GM19025 (cell line): ENCODE measurements at regions not wholly inside any gene's neighbourhood (a gene's known extent, or its start where the extent isn't known, plus 50 kb on each side); places are given as distances from the start of the nearest gene placed in this dataset.
"Not testable (repeated sequence)": the region's sequence is repeated elsewhere in the genome, so short reads cannot be mapped to it uniquely, and the experiment has no call there.

Experiments used
- ATAC-seq: cut with Tn5 transposase; IDR thresholded peaks from one replicate; pipeline ENCODE4 v1.9.1; 2021; ENCODE audit warnings: mild to moderate bottlenecking, low read depth, moderate library complexity; ENCODE audit not compliant: unreplicated experiment

DNA sequence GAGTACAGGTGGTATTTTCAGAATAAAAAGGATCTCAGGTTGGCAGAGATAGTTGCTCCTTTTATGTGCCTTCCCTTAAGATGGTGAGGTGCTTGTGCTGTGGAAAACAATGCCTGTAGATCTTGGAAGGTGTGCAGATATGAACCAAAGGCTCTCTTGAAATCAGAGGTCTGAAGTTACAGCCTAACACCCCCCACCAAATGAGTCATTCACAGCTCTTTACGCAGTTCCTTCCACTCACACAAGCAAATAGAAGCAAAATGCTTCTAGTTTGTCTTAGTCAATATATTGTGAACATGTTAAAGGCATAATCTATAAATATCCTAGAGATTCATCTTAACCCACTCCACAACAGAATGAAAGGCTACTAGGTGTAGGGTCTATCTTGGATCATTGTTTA, 128.9 kb upstream of the NR5A2 start:
- no peak for ATAC-seq

DNA sequence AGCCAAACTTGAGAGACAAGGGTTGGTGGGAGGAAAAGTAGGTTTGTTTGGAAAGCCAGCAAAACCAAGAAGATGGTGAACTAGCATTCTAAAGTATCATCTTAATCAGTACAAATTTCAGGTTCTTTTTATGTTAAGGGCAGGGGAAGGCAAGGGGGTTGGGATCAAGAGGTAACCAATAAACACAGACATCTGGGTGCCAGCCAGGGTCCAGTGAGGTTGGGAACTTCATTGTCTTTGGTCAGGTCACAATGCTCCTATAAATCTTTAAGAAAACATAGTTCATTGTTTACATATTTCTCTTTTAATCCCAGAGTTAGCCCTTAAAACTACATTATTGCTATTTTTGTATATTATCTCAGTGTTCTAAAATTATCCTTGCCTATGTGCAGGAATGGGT, 126.2 kb upstream of the NR5A2 start:
- ATAC-seq: no peak

DNA sequence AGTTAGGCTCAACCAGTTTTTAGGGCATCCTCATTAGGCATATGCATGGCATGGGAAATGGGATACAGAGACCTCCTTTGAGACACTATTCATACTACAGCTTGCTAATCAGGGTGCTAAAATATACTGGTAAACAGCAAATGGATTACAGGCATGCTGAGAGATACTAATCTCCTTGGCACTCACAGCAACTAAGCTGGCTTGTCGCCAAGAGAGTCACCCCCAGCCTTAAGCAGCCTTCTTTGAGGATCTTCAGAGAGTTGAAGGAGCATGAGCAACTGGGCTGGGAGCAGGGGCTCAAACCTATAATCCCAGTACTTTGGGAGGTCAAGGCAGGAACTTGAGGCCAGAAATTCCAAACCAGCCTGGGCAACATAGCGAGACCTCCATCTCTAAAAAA, 120.1 kb upstream of the NR5A2 start:
- no peak for ATAC-seq

DNA sequence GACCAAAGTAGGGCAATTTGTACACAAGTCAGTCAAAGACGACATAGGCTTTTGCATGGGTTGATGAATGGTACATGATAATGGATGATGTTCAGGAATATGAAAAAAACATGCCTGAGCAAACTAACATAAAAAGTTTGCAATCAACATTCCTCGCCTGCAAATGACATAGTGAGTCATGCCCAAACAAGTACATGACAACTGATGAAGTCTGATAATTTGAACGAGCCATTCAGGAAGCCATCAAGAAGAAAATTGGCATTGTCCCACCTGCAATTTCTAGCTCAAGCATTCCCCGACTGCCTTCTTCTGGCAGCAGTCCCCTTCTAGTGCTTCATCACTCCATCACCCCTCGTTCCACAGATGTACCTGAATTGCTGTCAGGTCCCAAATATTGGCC, 118.4 kb upstream of the NR5A2 start:
- no peak for ATAC-seq

DNA sequence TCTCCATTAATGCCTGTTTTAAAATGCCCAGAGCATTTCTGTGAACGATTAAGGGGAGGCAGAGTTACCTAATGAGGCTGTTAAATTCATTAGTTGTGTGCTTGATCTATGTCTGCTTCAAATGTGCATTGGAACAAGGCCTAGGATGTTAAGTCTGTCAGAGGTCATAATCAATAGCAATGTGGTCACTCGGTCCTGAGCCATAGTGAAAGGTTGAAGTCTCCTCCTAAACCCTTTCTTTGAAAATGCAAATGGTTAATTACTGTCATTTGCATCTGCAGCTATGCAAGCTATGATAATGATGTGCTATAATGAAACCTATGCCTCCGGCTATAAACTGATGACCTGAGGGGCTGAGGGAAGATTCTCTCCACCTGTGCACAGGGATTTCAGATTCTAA, 114.2 kb upstream of the NR5A2 start:
- ATAC-seq: no peak

DNA sequence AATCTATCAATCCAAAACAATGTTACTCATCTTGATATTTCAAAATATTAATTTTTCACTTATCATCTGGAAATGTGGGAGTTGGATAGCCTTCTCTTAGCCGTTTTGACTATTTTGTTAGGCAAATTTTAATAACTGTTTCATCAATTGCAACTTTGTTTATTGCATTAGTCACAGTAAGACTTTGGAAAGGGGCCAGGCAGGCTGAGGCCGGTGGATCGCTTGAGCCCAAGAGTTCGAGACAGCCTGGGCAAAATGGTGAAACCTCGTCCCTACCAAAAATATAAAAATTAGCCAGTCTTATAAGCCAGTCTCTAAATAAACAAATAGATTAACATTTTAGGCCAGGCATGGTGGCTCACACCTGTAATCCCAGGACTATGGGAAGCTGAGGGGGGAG, 113.0 kb upstream of the NR5A2 start:
- ATAC-seq: no peak

DNA sequence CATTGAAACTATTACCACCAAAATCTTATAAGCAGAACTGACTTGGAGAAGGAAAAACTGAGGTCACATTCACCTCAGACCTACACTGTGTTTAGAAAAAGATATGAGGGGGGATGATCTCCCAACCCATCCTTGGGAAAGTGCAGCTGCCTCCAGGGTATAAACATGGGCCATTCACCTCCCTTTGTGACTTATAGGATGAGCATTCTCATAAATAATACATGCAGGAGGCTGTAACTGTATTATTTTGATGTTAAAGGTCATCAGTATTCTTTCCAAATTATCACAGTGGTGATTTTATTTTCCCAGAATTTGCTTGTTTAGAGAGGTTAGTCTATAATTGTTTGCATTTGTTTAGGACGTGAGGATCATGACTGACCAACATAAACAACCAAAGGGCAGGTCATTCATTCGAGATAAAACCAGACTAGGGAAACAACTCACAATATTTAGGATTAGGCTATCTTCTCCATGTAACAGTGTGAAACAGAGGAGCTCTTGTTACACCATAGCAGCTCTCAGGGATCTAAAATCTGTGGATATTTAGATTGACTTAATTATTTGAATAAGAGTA, 109.2 kb upstream of the NR5A2 start:
- ATAC-seq: no peak

DNA sequence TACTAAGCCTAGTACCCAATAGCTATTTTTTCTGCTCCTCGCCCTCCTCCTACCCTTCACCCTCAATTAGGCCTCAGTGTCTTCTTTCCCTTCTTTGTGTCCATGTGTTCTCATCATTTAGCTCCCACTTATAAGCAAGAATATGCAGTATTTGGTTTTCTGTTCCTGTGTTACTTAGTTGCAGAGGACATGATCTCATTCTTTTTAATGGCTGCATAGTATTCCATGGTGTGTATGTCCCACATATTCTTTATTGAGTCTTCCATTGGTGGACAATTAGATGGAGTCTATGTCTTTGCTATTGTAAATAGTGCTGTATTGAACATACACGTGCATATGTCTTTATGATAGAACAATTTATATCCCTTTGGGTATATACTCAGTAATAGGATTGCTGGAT, 106.9 kb upstream of the NR5A2 start:
- no peak for ATAC-seq

DNA sequence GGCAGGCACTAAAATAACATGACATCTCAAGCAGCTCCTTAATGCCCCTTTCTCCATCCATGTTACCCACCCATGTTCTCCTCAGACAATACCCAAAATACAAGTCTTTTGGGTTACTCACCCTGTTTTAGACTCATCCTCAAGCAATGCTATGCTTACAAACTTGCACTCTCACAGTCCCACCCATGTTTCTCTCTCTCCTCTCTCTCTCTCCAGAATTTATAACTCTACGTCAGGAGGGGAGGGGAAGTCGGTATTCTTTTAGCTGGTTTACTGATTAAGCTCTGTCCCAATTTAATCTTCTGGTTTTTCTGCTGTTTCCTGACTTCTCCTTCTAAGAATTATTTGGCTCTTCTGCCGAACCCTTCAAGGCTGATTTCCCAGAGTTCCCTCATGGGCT, 98.0 kb upstream of the NR5A2 start:
- ATAC-seq: no peak

DNA sequence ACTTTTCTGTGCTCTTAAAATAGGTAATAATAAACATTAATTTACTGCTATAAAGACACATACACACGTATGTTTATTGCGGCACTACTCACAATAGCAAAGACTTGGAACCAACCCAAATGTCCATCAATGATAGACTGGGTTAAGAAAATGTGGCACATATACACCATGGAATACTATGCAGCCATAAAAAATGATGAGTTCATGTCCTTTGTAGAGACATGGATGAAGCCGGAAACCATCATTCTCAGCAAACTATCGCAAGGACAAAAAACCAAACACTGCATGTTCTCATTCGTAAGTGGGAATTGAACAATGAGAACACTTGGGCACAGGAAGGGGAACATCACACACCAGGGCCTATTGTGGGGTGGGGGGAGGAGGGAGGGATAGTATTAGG, 97.4 kb upstream of the NR5A2 start:
- ATAC-seq: not testable (repeated sequence)

DNA sequence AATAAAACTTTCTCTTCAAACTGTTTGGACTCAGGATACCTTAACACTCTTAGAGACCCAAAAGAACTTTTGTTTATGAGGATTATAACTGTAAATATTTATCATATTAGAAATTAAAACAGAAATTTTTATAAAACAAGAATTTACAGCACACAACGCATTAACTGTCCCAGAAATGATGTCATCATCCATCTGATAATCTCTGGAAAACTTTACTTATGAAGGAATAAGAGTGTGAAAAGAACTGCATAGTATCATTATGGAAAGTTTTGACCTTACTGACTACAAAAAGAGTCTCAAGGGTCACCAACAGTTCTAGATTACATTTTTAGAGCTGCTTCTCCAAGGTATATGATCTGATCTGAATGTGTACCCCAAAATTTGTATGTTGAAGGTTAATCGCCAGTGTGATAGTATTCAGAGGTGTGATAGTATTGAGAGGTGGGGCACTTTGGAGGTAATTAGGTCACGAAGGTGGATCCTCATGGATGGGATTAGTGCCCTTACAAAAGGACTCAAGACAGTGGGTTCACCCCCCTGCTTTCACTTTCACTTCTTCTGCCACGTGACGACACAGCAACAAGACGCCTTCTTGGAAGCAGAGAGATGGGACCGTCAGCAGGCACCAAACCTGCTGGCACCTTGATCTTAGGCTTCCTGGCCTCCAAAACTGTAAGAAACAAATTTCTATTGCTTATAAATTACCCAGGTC, 95.7 kb upstream of the NR5A2 start:
- no peak for ATAC-seq

DNA sequence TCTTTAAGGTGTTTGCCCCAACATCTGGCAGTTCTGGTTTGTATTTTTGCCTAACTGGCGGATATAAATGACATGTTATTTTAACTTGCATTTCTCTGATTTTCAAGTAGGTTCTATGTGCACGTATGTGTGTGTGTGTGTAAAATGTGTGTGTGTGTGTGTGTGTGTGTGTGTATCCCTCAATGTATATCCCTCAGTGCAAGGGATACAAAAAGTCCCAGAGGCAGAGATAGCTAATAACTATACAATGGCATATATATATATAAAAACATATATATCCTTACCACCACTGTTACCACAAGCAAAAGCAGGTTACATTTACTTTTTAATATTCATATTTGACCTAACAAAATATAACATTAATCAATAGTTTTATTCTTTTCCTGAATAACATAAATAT, 95.0 kb upstream of the NR5A2 start:
- ATAC-seq: no peak

DNA sequence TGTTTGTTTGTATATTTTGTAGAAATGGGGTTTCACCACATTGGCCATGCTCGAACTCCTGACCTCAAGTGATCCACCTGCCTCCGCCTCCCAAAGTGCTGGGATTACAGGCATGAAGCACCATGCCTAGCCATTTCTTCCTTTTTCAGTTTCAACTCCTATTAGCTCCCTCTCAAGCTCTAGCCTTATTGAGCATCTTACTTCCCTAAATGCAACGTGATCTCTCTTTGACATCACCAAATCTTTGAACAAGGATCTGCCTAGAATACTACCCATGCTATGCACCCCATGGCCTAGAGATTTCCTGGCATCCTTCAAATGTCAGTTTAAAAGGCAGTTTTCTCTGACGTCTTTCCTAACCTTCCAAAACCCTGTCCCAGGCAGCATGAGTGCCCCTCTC, 91.1 kb upstream of the NR5A2 start:
- ATAC-seq: no peak

DNA sequence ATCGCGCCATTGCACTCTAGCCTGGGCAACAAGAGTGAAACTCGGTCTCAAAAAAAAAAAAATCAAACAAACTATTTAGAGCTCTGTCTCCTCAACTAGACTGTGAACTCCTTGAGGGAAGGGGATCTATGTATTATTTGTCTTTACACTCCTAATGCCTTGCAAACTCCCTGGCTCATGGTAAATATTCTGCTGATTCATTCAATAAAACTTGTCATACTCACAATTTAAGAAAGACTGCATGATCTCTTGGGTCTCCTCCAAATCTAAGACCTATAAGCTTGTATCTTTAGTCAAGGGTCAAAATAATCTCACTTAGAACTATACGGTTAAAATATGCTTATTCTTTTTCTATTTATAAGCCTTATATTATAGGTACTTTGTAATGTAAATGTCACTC, 90.3 kb upstream of the NR5A2 start:
- no peak for ATAC-seq

DNA sequence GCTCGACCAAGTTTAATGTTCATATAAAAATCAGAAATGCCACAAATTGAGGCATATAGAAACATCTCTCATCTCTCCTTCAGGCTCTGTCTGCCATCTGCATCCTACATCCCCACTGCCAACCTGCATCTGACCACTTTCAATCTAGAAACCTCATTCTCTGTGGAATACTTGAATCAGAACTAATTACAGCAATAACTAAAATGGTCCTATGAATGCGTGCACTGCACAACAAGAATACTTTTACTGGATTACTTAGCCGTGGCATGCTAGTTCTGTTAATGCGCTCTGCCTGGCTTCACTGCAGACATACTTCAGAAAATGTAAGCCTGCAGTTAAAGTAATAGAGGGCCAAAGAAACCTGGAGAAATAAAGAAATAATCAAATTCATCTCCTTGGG, 89.8 kb upstream of the NR5A2 start:
- no peak for ATAC-seq

DNA sequence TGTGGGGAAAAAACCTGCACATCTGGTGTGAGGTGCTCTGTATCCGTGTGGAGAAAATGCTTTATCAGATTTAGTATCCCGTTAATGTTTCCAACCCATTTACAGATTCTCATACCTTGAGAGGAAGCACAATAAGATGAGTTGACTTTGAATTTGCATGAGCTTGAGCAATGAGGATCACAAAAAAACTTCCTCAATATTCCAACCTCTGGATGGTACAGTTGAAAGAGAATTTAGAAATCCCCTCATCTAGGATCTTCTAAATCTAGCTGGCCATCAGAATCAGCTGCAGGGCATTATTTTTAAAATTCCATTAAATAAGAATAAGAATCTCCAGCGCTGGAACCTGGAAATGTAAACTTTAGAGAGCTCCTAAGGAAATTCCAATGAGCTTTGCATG, 82.5 kb upstream of the NR5A2 start:
- no peak for ATAC-seq

DNA sequence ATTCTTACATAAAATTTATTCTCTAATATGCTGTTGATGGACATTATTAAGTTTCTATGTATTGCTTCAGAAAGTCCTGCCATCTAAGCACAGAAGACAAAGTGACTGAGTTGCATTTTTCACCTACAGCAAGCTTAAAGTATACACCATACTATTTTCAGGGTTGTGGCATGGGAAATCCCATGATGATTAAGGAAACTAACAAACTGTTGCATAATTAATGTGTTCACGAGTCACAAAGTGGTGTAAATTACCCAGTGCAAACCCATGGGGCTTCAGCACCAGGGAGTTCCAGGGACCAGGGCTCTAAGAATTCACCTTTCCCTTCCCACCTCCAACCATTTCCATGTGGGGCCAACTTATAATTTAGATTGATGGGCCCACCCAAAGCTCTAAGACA, 81.9 kb upstream of the NR5A2 start:
- no peak for ATAC-seq

DNA sequence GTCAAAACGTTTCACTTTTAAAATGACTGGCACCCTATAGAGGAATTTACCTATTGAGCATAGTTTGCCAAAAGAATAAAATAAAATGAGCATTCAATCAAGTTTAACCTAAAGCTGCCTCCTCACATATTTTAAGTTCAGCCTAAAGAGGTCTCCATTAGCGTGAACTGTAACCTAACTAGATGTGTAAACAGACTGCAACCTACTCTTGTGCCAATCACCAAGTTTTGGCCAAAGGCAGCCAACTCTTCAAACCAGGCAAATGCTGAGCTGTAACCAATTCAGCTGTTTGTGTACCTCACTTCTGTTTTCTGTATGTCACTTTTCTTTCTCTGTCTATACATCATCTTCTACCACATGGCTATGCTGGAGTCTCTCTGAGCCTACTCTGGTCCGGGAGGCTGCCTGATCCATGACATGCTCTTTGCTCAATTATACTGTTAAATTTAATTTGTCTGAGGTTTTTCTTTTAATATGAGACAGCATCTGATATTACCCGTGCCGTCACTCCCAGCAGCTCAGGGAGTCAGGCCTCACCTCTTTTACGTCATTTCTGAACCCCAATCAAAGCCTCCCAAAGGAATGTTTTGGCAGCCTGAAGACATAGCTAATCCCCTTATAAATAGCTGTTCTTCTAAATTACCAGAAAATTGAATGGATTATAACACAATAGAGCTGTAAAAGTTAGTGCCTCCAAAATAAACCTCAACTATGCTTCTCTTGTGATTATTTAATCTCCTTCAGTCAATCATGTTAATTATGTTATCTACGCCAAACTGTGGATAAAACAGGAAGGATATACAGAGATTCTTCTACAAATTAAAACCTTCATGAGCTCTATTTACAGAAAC, 81.0 kb upstream of the NR5A2 start:
- ATAC-seq: no peak

DNA sequence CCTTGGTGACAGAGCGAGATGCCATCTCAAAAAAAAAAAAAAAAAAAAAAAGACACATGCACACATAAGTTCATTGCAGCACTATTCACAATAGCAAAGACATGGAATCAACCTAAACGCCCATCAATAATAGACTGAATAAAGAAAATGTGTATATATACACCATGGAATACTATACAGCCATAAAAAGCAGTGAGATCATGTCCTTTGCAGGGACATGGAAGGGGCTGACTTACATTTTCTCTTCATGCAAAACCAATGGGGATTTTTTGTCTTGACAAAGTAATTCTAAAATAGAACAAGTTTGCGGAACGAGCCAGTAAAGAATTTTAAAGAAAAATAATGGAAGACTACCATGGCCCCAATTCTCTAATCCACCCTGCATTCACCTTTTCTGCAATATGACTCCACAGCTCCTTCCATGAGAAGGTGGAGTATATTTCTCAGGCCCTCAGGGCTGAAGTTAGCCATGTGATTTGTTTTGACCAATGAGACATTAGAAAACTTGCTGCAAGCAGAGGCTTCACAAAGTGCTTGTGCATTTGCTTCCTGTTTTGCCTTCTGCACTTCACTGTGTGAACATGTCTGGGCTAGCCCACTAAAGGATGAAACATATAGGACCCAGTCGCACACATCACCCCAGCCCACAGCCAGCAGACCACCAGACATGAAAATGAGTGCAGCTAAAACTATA, 78.8 kb upstream of the NR5A2 start:
- ATAC-seq: no peak

DNA sequence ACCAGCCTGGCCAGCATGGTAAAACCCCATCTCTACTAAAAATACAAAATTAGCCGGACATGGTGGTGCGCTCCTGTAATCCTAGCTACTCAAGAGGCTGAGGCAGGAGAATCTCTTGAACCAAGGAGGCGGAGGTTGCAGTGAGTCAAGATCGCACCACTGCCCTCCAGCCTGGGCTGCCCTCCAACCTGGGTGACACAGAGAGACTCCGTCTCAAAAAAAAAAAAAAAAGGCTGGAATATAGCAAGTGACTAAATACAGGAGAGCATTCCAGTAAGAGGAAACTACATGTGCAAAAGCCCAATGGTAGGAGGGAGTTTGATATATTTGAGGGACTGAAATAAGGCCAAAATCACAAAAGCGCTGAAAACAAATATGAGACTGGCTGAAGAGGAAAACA, 76.5 kb upstream of the NR5A2 start:
- not testable (repeated sequence) for ATAC-seq

DNA sequence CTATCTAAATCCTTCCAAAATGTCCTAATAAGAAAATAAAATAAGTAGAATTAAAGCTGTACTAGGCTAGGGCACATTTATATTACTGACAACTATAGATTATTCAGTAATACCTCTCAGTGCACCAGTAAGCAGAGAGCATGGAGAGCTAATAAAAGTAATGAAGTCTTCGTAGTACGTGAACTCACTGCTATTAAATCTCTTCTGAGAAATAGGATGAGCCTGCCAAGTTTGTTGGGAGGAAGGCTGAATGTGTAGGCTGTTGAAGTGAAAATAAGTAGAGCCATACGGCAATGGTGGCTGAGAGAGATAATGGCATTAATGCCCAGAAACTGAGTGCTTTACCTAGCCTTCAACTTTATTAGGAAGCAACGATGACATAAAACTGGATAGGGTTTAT, 73.9 kb upstream of the NR5A2 start:
- no peak for ATAC-seq
